OCI-LY7 (cell line): ENCODE measurements at regions not wholly inside any gene's neighbourhood (a gene's known extent, or its start where the extent isn't known, plus 50 kb on each side); places are given as distances from the start of the nearest gene placed in this dataset.

Experiments used
- BruUV-seq: library from RNA; stranded (reverse); fragments of 400-500 nt; replicated peaks from 2 replicates; lab custom pipeline; 2021; lab: Mats Ljungman, UMichigan
- CTCF ChIA-PET: fragments of 300-600 bp; sonication (Branson Sonifier 250); formaldehyde crosslinking; loops from one replicate; lab custom pipeline; 2022; ENCODE audit warnings: antibody characterized with exemption; ENCODE audit not compliant: unreplicated experiment; lab: Charles Lee
- POLR2A ChIA-PET: fragments of 300-600 bp; sonication (Branson Sonifier 250); formaldehyde crosslinking; loops from one replicate; lab custom pipeline; 2022; ENCODE audit warnings: antibody characterized with exemption; lab: Charles Lee
- DNase-seq: peaks from one replicate; pipeline ENCODE4 v3.0.0-alpha.2; 2015; ENCODE audit warnings: low spot score
- H2AFZ ChIP-seq: fragments of 200-600 bp; sonication (generic), shearing (Covaris generic); 2 replicates; pipeline ENCODE4 v1.6.1; 2014; ENCODE audit warnings: mild to moderate bottlenecking, antibody characterized with exemption, low read length, moderate library complexity
- H3K27ac ChIP-seq: fragments of 200-600 bp; sonication (generic); 2 replicates; pipeline ENCODE4 v1.5.1; 2014; ENCODE audit warnings: mixed run types, low read depth, mild to moderate bottlenecking, moderate library complexity, low read length, inconsistent platforms; ENCODE audit not compliant: poor library complexity, severe bottlenecking
- H3K36me3 ChIP-seq: fragments of 200-600 bp; sonication (generic); 2 replicates; pipeline ENCODE4 v1.6.1; 2014; ENCODE audit warnings: mild to moderate bottlenecking, antibody characterized with exemption, low read length, moderate library complexity, mixed read lengths; ENCODE audit not compliant: insufficient read depth
- H3K4me1 ChIP-seq: fragments of 200-600 bp; sonication (generic); 2 replicates; pipeline ENCODE4 v1.5.1; 2014; ENCODE audit warnings: mild to moderate bottlenecking, low read length; ENCODE audit not compliant: insufficient read depth, poor library complexity, severe bottlenecking
- H3K4me2 ChIP-seq: fragments of 200-600 bp; sonication (generic); 2 replicates; pipeline ENCODE4 v1.6.1; 2014; ENCODE audit warnings: mild to moderate bottlenecking, low read length
- H3K4me3 ChIP-seq: fragments of 200-600 bp; sonication (generic); 2 replicates; pipeline ENCODE4 v1.5.1; 2014; ENCODE audit warnings: mild to moderate bottlenecking, low read depth, low read length; ENCODE audit not compliant: poor library complexity, severe bottlenecking
- H3K79me2 ChIP-seq: fragments of 200-600 bp; sonication (generic); 2 replicates; pipeline ENCODE4 v1.6.1; 2016; ENCODE audit warnings: low read depth, mild to moderate bottlenecking, low read length, moderate library complexity, mixed read lengths; ENCODE audit not compliant: insufficient read depth
- H3K9me2 ChIP-seq: fragments of 200-600 bp; sonication (generic); 2 replicates; pipeline ENCODE4 v1.6.1; 2016; ENCODE audit warnings: mild to moderate bottlenecking, low read length, mixed read lengths; ENCODE audit not compliant: insufficient read depth
- H3K9me3 ChIP-seq: fragments of 200-600 bp; sonication (generic); 2 replicates; pipeline ENCODE4 v1.6.1; 2014; ENCODE audit warnings: mild to moderate bottlenecking, mixed run types, low read length, mixed read lengths
- H4K20me1 ChIP-seq: fragments of 200-600 bp; sonication (generic); 2 replicates; pipeline ENCODE4 v1.6.1; 2014; ENCODE audit warnings: mild to moderate bottlenecking, antibody characterized with exemption, low read length, moderate library complexity, mixed read lengths; ENCODE audit not compliant: insufficient read depth
- EZH2phosphoT487 ChIP-seq: fragments of 200-600 bp; sonication (generic); IDR thresholded peaks from 2 replicates; pipeline ENCODE4 v1.6.1; 2018; ENCODE audit warnings: low read depth, borderline replicate concordance, mild to moderate bottlenecking, mixed run types, antibody characterized with exemption, low read length, moderate library complexity, mixed read lengths
- intact Hi-C: fragments of 100-400 bp; cut with micrococcal nuclease; formaldehyde crosslinking; loops from one replicate; pipeline ENCODE4 v1.10.0; 2022; ENCODE audit not compliant: unreplicated experiment
- TF ChIP-seq, protein P1 (sequence below): fragments of 200-600 bp; sonication (generic); conservative IDR thresholded peaks from 2 replicates; pipeline ENCODE4 v1.5.1; 2014; ENCODE audit warnings: mild to moderate bottlenecking, antibody characterized with exemption, low read length, moderate library complexity, mixed read lengths

DNA sequence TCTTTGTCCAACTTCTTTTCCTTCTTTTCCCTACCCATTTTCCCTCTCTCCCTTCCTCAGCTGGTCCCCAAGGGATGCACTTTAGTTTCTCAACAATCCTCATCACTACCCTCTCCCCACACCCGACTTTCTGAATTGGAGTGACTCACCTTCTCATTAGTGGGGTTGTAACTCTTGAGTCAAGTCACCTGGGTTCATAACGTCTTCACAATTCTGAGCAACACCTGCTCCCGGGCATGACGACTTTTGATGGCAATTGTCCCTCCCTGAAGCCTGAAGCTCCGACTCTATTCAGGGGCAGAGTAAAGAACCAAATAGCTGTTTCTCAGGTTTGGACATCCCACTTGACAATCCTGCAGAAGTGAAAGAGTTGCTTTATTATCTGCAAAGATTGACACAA is 82.7 kb upstream of the OTX2 start:
- Histone ChIP-seq H3K9me2 (no peaks in the 10 kb centered on the region), H3K27ac (no peak overlapping the region), H3K4me1 (no peaks in the 10 kb centered on the region), H3K36me3 (no peaks in the 10 kb centered on the region), H3K4me2 (no peak overlapping the region), H4K20me1 (no peaks in the 10 kb centered on the region), H3K79me2 (no peaks in the 10 kb centered on the region), H2AFZ (no peak overlapping the region), H3K4me3 (no peak overlapping the region), H3K9me3 (no peaks in the 10 kb centered on the region)
- no TSS peak for BruUV-seq
- ChIA-PET CTCF (no interaction called here), POLR2A (no interaction called here)
- intact Hi-C loops, result no loop called here
- no peak for DNase-seq
- TF ChIP-seq, protein P1, sequence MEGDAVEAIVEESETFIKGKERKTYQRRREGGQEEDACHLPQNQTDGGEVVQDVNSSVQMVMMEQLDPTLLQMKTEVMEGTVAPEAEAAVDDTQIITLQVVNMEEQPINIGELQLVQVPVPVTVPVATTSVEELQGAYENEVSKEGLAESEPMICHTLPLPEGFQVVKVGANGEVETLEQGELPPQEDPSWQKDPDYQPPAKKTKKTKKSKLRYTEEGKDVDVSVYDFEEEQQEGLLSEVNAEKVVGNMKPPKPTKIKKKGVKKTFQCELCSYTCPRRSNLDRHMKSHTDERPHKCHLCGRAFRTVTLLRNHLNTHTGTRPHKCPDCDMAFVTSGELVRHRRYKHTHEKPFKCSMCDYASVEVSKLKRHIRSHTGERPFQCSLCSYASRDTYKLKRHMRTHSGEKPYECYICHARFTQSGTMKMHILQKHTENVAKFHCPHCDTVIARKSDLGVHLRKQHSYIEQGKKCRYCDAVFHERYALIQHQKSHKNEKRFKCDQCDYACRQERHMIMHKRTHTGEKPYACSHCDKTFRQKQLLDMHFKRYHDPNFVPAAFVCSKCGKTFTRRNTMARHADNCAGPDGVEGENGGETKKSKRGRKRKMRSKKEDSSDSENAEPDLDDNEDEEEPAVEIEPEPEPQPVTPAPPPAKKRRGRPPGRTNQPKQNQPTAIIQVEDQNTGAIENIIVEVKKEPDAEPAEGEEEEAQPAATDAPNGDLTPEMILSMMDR, result no peak

DNA sequence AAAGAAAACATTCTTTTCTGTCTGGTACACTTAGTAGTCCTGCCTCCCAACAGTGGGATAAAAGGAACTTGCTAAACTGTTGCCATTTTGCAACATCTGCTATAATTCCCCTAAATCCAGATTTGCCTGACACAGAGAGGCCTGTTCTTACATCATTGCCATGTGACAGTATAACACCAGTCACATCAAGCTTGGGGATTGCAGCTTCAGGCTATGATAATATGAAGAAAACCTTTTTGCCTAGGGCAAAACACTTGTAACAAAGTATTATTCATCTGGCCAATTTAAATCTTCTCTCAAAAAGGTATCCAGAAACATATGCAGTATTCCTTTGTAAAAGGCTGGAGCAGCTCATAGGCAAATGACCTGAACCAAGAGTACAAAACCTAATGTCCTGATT is 80.9 kb upstream of the OTX2 start:
- Histone ChIP-seq H3K27ac (no peak overlapping the region), H3K4me3 (no peak overlapping the region), H3K36me3 (no peaks in the 10 kb centered on the region), H3K4me1 (no peaks in the 10 kb centered on the region), H3K9me3 (no peaks in the 10 kb centered on the region), H4K20me1 (no peaks in the 10 kb centered on the region), H3K9me2 (no peaks in the 10 kb centered on the region), H3K79me2 (no peaks in the 10 kb centered on the region), H3K4me2 (no peak overlapping the region), H2AFZ (no peak overlapping the region)
- POLR2A ChIA-PET, result interaction anchor here (0.6 to 1.8 kb wide), 3 partner anchors 8 to 122 kb away, joined by 3 to 7 read pairs (median 4); no protein-coding TSS in a partner anchor
- intact Hi-C loops, result no loop called here
- CTCF ChIA-PET, result no interaction called here
- no peak for DNase-seq
- no TSS peak for BruUV-seq
- TF ChIP-seq EZH2phosphoT487, result no peak
- TF ChIP-seq, protein P1, result no peak

- H3K4me2 ChIP-seq, result no peak overlapping the region
- H3K9me2 ChIP-seq, result no peaks in the 10 kb centered on the region
- no peaks in the 10 kb centered on the region for H3K79me2 ChIP-seq
- intact Hi-C loops, result no loop called here
- no TSS peak for BruUV-seq
- H4K20me1 ChIP-seq, result no peaks in the 10 kb centered on the region
- H3K36me3 ChIP-seq, result no peaks in the 10 kb centered on the region
- ChIA-PET POLR2A (interaction anchor here (0.6 kb wide), 1 partner anchor 178 kb away, joined by 3 read pairs; no protein-coding TSS in a partner anchor), CTCF (no interaction called here)
- no peak for TF ChIP-seq EZH2phosphoT487
- TF ChIP-seq, protein P1, result no peak
- no peak overlapping the region for H3K27ac ChIP-seq
- no peak overlapping the region for H2AFZ ChIP-seq
- no peak for DNase-seq
- no peak overlapping the region for H3K4me3 ChIP-seq
- no peaks in the 10 kb centered on the region for H3K9me3 ChIP-seq
- H3K4me1 ChIP-seq, result no peaks in the 10 kb centered on the region
Observed at GRCh38 chr14:56889705-56890104, 79.4 kb upstream of the OTX2 start.
